ENCODE measurements at regions not wholly inside any gene's neighbourhood (a gene's known extent, or its start where the extent isn't known, plus 50 kb on each side); places are given as distances from the start of the nearest gene placed in this dataset.
"Not testable (repeated sequence)": the region's sequence is repeated elsewhere in the genome, so short reads cannot be mapped to it uniquely, and the experiment has no call there.

DNA sequence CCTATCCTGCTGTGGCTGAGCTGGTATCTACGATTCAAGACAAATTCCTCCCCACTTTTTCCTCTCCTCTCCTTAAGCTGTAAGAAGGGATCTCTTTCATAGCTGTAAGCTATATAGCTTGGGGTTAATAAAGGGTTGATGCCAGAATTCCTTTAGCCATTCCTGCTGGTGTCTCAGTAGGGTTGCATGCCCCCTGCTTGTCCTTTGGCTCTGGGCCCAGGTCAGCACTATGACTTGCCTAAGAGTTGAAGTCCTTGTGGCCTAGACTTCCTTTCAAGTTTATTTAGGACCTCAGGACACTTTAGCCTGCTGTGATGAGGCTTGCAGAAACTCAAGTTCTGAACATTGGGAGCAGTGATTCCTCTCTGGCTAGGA lies 270.0 kb downstream of the AMY1C start:
- TF ChIP-seq, protein P1, sequence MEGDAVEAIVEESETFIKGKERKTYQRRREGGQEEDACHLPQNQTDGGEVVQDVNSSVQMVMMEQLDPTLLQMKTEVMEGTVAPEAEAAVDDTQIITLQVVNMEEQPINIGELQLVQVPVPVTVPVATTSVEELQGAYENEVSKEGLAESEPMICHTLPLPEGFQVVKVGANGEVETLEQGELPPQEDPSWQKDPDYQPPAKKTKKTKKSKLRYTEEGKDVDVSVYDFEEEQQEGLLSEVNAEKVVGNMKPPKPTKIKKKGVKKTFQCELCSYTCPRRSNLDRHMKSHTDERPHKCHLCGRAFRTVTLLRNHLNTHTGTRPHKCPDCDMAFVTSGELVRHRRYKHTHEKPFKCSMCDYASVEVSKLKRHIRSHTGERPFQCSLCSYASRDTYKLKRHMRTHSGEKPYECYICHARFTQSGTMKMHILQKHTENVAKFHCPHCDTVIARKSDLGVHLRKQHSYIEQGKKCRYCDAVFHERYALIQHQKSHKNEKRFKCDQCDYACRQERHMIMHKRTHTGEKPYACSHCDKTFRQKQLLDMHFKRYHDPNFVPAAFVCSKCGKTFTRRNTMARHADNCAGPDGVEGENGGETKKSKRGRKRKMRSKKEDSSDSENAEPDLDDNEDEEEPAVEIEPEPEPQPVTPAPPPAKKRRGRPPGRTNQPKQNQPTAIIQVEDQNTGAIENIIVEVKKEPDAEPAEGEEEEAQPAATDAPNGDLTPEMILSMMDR (IDR thresholded peaks at IDR 0.05) = no peak
- DNase-seq (no peak), ATAC-seq (no peak)
- no peaks in the 10 kb centered on the region for H3K36me3 ChIP-seq
- no peak overlapping the region for H3K27ac ChIP-seq
- H3K4me1 ChIP-seq = no peaks in the 10 kb centered on the region
- H3K4me3 ChIP-seq = no peak overlapping the region
- H3K27me3 ChIP-seq = no peaks in the 10 kb centered on the region
- H3K9me3 ChIP-seq = no peaks in the 10 kb centered on the region
- intact Hi-C loops (cut with DNase I) = no loop called here

DNA sequence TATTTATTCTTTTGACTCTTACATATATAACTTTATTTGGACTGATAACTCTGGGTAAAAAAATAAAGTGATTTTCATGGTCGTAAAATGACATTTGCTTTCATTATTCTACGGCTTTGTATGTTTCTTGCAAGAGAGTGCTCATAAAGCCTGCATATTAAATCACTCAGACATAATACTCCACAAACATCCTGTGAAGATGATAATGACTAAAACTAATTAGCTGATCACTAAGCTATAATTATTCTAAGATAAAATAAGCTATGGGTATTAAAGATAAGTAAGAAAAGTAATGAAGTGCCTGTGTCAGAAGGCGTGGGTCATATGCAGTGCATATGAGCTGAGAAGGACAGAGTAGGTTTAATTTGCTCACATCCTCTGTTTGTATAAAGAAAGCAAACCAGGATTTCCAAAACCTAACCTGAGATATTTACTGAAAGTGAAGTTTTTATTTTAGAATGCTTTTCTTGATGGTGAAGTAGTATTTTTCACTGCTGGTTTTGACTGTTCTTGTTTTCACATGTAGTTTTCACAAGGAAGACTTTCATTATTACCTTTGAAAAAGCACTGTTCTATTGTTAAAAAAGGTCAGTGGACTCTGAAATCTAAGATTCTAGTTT lies 278.8 kb downstream of the AMY1C start:
- no peak for DNase-seq
- intact Hi-C loops (cut with DNase I) = no loop called here
- TF ChIP-seq, protein P1 (IDR thresholded peaks at IDR 0.05) = no peak

DNA sequence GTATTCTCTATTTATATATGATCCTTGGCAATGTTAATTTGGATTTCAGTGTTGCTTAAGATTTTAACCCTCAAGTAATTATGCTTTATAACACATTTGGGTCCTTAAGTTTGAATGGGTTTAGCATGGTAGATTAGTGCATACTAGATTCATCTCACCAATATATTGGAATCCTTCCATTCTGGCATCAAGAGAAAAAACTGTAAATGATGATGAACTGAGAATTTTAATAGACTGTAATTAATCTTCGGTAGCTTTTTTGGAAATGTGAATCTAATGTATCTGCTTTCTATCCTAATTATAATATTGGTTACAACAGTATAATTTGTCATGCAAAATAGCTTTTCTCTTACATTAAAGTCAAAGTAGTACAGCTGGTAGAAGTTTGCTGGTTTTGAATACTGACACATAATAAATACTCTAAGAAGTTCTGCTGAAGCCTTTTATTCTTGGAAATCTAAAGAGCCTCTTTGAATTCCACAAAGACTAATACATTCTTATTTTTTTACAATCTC lies 279.8 kb downstream of the AMY1C start:
- Histone ChIP-seq H3K27ac (no peak overlapping the region), H3K4me1 (no peaks in the 10 kb centered on the region), H3K9me3 (no peaks in the 10 kb centered on the region), H3K27me3 (no peaks in the 10 kb centered on the region), H3K36me3 (no peaks in the 10 kb centered on the region), H3K4me3 (no peak overlapping the region)
- no peak for ATAC-seq
- intact Hi-C loops (cut with DNase I) = no loop called here
- TF ChIP-seq, protein P1 (IDR thresholded peaks at IDR 0.05) = no peak
- no peak for DNase-seq

More for the DNA sequence above, 278.8 kb downstream of the AMY1C start:
- Histone ChIP-seq H3K27ac (no peak overlapping the region), H3K36me3 (no peaks in the 10 kb centered on the region), H3K9me3 (no peaks in the 10 kb centered on the region), H3K27me3 (no peaks in the 10 kb centered on the region), H3K4me3 (no peak overlapping the region), H3K4me1 (no peaks in the 10 kb centered on the region)
- ATAC-seq = no peak

DNA sequence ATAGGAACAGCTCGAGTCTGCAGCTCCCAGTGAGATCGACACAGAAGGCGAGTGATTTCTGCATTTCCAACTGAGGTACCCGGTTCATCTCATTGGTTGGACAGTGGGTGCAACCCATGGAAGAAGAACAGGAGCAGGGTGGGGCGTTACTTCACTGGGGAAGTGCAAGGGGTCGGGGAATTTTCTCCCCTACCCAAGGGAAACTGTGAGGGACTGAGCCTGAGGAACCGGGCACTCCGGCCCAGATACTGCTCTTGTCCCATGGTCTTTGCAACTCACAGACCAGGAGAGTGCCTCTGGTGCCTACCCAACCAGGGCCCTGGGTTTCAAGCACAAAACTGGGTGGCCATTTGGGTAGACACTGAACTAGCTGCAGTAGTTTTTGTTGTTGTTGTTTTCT lies 307.1 kb downstream of the AMY1C start:
- intact Hi-C loops (cut with DNase I) = no loop called here
- no peaks in the 10 kb centered on the region for H3K9me3 ChIP-seq
- TF ChIP-seq, protein P1 (IDR thresholded peaks at IDR 0.05) = no peak
- H3K4me1 ChIP-seq = no peaks in the 10 kb centered on the region
- no peaks in the 10 kb centered on the region for H3K27me3 ChIP-seq
- DNase-seq (no peak), ATAC-seq (no peak)
- H3K27ac ChIP-seq = no peak overlapping the region
- H3K4me3 ChIP-seq = no peak overlapping the region
- no peaks in the 10 kb centered on the region for H3K36me3 ChIP-seq

DNA sequence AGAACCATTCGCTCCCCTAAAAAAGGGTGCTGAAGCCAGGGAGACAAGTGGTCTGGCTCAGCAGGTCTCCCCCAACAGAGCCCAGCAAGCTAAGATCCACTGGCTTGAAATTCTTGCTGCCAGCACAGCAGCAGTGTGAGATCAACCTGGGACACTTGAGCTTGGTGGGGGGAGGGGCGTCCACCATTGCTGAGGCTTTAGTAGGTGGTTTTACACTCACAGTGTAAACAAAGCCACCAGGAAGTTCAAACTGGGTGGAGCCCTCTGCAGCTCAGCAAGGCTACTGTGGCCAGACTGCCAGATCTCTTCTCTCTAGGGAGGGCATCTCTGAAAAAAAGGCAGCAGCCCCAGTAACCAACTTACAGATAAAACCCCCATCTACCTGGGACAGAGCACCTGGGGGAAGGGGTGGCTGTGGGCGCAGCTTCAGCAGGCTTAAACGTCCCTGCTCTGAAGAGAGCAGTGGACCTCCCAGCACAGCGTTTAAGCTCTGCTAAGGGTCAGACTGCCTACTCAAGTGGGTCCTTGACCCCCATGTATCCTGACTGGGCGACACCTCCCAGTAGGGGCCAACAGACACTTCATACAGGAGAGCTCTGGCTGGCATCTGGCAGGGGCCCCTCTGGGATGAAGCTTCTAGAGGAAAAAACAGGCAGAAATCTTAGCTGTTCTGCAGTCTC lies 307.7 kb downstream of the AMY1C start:
- intact Hi-C loops (cut with DNase I) = not testable (repeated sequence)
- DNase-seq = peak; percentile 86
- peak; percentile 22 for ATAC-seq

DNA sequence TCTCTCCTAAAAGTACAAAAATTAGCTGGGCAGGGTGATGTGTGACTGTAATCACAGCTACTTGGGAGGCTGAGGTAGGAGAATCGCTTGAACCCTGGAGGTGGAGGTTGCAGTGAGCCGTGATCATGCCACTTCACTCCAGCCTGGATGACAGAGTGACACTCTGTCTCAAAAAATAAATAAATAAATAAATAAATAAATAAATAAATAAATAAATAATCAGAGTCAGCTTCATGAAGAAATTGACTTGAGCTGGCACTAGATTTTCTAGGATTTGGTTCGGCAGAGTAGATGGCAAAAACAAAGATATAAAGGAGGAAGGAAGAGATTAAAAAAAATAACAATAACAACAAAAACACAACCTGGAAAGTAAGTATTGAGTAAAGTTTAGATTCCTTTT lies 311.9 kb downstream of the AMY1C start:
- H3K27ac ChIP-seq; H3K27me3 ChIP-seq; DNase-seq; H3K4me3 ChIP-seq; ATAC-seq; H3K36me3 ChIP-seq; H3K9me3 ChIP-seq; H3K4me1 ChIP-seq; intact Hi-C loops (cut with DNase I): not testable (repeated sequence)

More for the DNA sequence above, 307.7 kb downstream of the AMY1C start:
- not testable (repeated sequence) for H3K4me1 ChIP-seq, H3K9me3 ChIP-seq, H3K36me3 ChIP-seq, H3K27ac ChIP-seq, H3K27me3 ChIP-seq, H3K4me3 ChIP-seq

All from upper lobe of right lung (tissue), 1 donor.